H9 (cell line): ENCODE measurements at regions not wholly inside any gene's neighbourhood (a gene's known extent, or its start where the extent isn't known, plus 50 kb on each side); places are given as distances from the start of the nearest gene placed in this dataset.

Experiments
- DNase-seq: peaks from one replicate; pipeline ENCODE4 v3.0.0-alpha.2; 2017
- H2AFZ ChIP-seq: one replicate; pipeline ENCODE4 v1.6.1; 2013; ENCODE audit warnings: mild to moderate bottlenecking, low read length, control low read depth, moderate library complexity
- H2AK5ac ChIP-seq: 2 replicates; pipeline ENCODE4 v1.6.1; 2013; ENCODE audit warnings: low read length, control low read depth, mixed read lengths; ENCODE audit not compliant: insufficient read length
- H2BK120ac ChIP-seq: one replicate; pipeline ENCODE4 v1.6.1; 2013; ENCODE audit warnings: low read depth, mild to moderate bottlenecking, low read length, control low read depth, inconsistent platforms; ENCODE audit not compliant: poor library complexity, severe bottlenecking
- H2BK12ac ChIP-seq: 2 replicates; pipeline ENCODE4 v1.6.1; 2013; ENCODE audit warnings: low read length, control low read depth, mixed read lengths, low read depth; ENCODE audit not compliant: insufficient read length
- H2BK15ac ChIP-seq: 2 replicates; pipeline ENCODE4 v1.6.1; 2013; ENCODE audit warnings: low read depth, low read length, control low read depth
- H2BK20ac ChIP-seq: one replicate; pipeline ENCODE4 v1.6.1; 2013; ENCODE audit warnings: low read depth, mild to moderate bottlenecking, low read length, control low read depth, inconsistent platforms; ENCODE audit not compliant: poor library complexity, severe bottlenecking
- H2BK5ac ChIP-seq: 2 replicates; pipeline ENCODE4 v1.6.1; 2013; ENCODE audit warnings: low read length, control low read depth, mixed read lengths; ENCODE audit not compliant: insufficient read length
- H3K14ac ChIP-seq: 2 replicates; pipeline ENCODE4 v1.6.1; 2013; ENCODE audit warnings: low read length, control low read depth; ENCODE audit not compliant: insufficient read depth
- H3K18ac ChIP-seq: 2 replicates; pipeline ENCODE4 v1.6.1; 2013; ENCODE audit warnings: low read depth, mild to moderate bottlenecking, mixed read lengths, low read length, control low read depth; ENCODE audit not compliant: insufficient read length
- H3K23ac ChIP-seq: 2 replicates; pipeline ENCODE4 v1.6.1; 2013; ENCODE audit warnings: low read length, control low read depth, mixed read lengths, low read depth; ENCODE audit not compliant: insufficient read length
- H3K23me2 ChIP-seq: 2 replicates; pipeline ENCODE4 v1.6.1; 2013; ENCODE audit warnings: low read depth, mild to moderate bottlenecking, mixed read lengths, low read length, control low read depth; ENCODE audit not compliant: insufficient read length, poor library complexity, severe bottlenecking
- H3K27ac ChIP-seq: 2 replicates; pipeline ENCODE4 v1.5.1; 2013; ENCODE audit warnings: low read length, control low read depth, mixed read lengths, low read depth; ENCODE audit not compliant: insufficient read length
- H3K27me3 ChIP-seq: 2 replicates; pipeline ENCODE4 v1.6.1; 2013; ENCODE audit warnings: low read length, control low read depth, inconsistent platforms; ENCODE audit not compliant: insufficient read depth
- H3K4ac ChIP-seq: 2 replicates; pipeline ENCODE4 v1.6.1; 2013; ENCODE audit warnings: low read depth, mild to moderate bottlenecking, control low read depth, inconsistent platforms, low read length, moderate library complexity
- H3K4me1 ChIP-seq: 2 replicates; pipeline ENCODE4 v1.6.1; 2013; ENCODE audit warnings: low read length, control low read depth, inconsistent platforms; ENCODE audit not compliant: insufficient read depth
- H3K4me2 ChIP-seq: 2 replicates; pipeline ENCODE4 v1.6.1; 2013; ENCODE audit warnings: low read length, control low read depth, mixed read lengths; ENCODE audit not compliant: insufficient read length, insufficient read depth
- H3K56ac ChIP-seq: 2 replicates; pipeline ENCODE4 v1.6.1; 2013; ENCODE audit warnings: low read depth, mild to moderate bottlenecking, mixed read lengths, low read length, control low read depth; ENCODE audit not compliant: insufficient read length
- H3K79me1 ChIP-seq: 2 replicates; pipeline ENCODE4 v1.6.1; 2013; ENCODE audit warnings: low read depth, mild to moderate bottlenecking, moderate library complexity, low read length, control low read depth, inconsistent platforms; ENCODE audit not compliant: insufficient read depth, poor library complexity, severe bottlenecking
- H3K79me2 ChIP-seq: 2 replicates; pipeline ENCODE4 v1.6.1; 2013; ENCODE audit warnings: low read length, control low read depth, inconsistent platforms; ENCODE audit not compliant: insufficient read depth
- H3K9ac ChIP-seq: 2 replicates; pipeline ENCODE4 v1.6.1; 2013; ENCODE audit warnings: low read length, control low read depth, mixed read lengths; ENCODE audit not compliant: insufficient read length; ENCODE audit errors: extremely low read depth
- H3K9me3 ChIP-seq: one replicate; pipeline ENCODE4 v1.6.1; 2013; ENCODE audit warnings: low read depth, low read length, inconsistent platforms; ENCODE audit not compliant: control insufficient read depth
- H3T11ph ChIP-seq: one replicate; pipeline ENCODE4 v1.6.1; 2013; ENCODE audit warnings: mild to moderate bottlenecking, low read length, control low read depth, inconsistent platforms
- H4K20me1 ChIP-seq: one replicate; pipeline ENCODE4 v1.6.1; 2013; ENCODE audit not compliant: control insufficient read depth, insufficient read length, insufficient read depth
- H4K5ac ChIP-seq: 2 replicates; pipeline ENCODE4 v1.6.1; 2013; ENCODE audit warnings: low read depth, mild to moderate bottlenecking, mixed read lengths, low read length, control low read depth; ENCODE audit not compliant: insufficient read length
- H4K8ac ChIP-seq: replicated peaks from 2 replicates; pipeline ENCODE4 v1.6.1; 2013; ENCODE audit warnings: low read length, control low read depth, mixed read lengths, low read depth; ENCODE audit not compliant: insufficient read length
- H4K91ac ChIP-seq: 2 replicates; pipeline ENCODE4 v1.6.1; 2013; ENCODE audit warnings: low read depth, mild to moderate bottlenecking, moderate library complexity, mixed read lengths, low read length, control low read depth; ENCODE audit not compliant: insufficient read length
- H3K27ac Mint-ChIP-seq, 3 experiments: 2 replicates in 2 of 3; 3 replicates in 1 of 3; pipeline ENCODE4 v1.8.0; 2020 to 2021; ENCODE audit warnings: mixed read lengths in 3 of 3, mild to moderate bottlenecking in 1 of 3, moderate library complexity in 1 of 3
- H3K27me3 Mint-ChIP-seq: 2 replicates; pipeline ENCODE4 v1.8.0; 2021; ENCODE audit warnings: low read depth, mild to moderate bottlenecking, moderate library complexity, mixed read lengths
- H3K36me3 Mint-ChIP-seq, 3 experiments: 2 replicates in 2 of 3; 3 replicates in 1 of 3; pipeline ENCODE4 v1.8.0; 2020 to 2021; ENCODE audit warnings: low read depth in 3 of 3, mixed read lengths in 3 of 3; ENCODE audit not compliant: insufficient read depth in 1 of 3
- H3K4me1 Mint-ChIP-seq, 2 experiments: 2 replicates each; pipeline ENCODE4 v1.8.0; 2020; ENCODE audit warnings: mixed read lengths in 2 of 2
- H3K4me3 Mint-ChIP-seq, 2 experiments: 2 replicates in 1 of 2; 3 replicates in 1 of 2; pipeline ENCODE4 v1.8.0; 2020 to 2021; ENCODE audit warnings: mild to moderate bottlenecking in 2 of 2, mixed read lengths in 2 of 2, moderate library complexity in 1 of 2
- H3K9me3 Mint-ChIP-seq, 2 experiments: 2 replicates in 1 of 2; 3 replicates in 1 of 2; pipeline ENCODE4 v1.8.0; 2020; ENCODE audit warnings: mild to moderate bottlenecking in 2 of 2, mixed read lengths in 2 of 2, moderate library complexity in 1 of 2
- WGBS: extraction: QIAGEN DNeasy Blood & Tissue Kit; methylation state at CpG from one replicate; pipeline ENCODE4 v1.1.7; 2013; ENCODE audit warnings: missing lambda C conversion rate, low lambda C conversion rate, mixed read lengths; ENCODE audit not compliant: insufficient read length; ENCODE audit errors: extremely low coverage; 5-methylcytosine and 5-hydroxymethylcytosine counted together
- TF ChIP-seq, protein P1 (sequence below): fragments of 200-600 bp; sonication (generic); conservative IDR thresholded peaks from 3 replicates; pipeline ENCODE4 v1.8.0; 2021; ENCODE audit warnings: antibody characterized with exemption, mild to moderate bottlenecking

DNA sequence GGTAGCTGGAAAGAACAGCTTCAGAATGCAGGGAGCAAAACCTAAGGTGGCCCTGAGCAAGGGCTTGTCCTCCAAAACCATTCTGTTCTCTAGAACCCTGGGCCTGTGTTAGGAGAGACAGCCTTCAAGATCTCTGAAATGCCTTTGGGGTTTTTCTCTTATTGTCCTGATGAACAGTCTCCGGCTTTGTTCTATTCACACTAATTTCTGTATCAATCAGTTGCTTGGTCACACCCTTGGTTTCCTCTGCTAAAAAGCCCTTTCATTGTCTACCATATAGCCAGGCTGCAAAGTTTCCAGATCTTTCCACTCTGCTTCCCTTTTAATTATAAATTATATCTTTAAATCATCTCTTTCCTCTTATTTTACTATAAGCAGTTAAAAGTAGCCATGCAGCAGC lies 219.9 kb upstream of the ARID2 start:
- H3K27ac ChIP-seq = no peak overlapping the region

More for the DNA sequence above, 219.9 kb upstream of the ARID2 start:
- no peaks in the 10 kb centered on the region for H3K79me1 ChIP-seq
- H2BK5ac ChIP-seq = no peak overlapping the region
- H3K27me3 Mint-ChIP-seq = no peaks in the 10 kb centered on the region
- H3K27ac Mint-ChIP-seq = no peak overlapping the region
- WGBS = no CpG with 5 or more reads among the region's 1 CpG
- H3K18ac ChIP-seq = no peak overlapping the region
- H2AK5ac ChIP-seq = no peak overlapping the region
- no peaks in the 10 kb centered on the region for H3K23me2 ChIP-seq
- no peak overlapping the region for H4K91ac ChIP-seq
- no peak overlapping the region for H2BK12ac ChIP-seq
- no peaks in the 10 kb centered on the region for H3K79me2 ChIP-seq
- H4K8ac ChIP-seq = no peak overlapping the region
- no peak overlapping the region for H2AFZ ChIP-seq
- H4K20me1 ChIP-seq = no peaks in the 10 kb centered on the region
- no peaks in the 10 kb centered on the region for H3K27me3 ChIP-seq
- TF ChIP-seq, protein P1, sequence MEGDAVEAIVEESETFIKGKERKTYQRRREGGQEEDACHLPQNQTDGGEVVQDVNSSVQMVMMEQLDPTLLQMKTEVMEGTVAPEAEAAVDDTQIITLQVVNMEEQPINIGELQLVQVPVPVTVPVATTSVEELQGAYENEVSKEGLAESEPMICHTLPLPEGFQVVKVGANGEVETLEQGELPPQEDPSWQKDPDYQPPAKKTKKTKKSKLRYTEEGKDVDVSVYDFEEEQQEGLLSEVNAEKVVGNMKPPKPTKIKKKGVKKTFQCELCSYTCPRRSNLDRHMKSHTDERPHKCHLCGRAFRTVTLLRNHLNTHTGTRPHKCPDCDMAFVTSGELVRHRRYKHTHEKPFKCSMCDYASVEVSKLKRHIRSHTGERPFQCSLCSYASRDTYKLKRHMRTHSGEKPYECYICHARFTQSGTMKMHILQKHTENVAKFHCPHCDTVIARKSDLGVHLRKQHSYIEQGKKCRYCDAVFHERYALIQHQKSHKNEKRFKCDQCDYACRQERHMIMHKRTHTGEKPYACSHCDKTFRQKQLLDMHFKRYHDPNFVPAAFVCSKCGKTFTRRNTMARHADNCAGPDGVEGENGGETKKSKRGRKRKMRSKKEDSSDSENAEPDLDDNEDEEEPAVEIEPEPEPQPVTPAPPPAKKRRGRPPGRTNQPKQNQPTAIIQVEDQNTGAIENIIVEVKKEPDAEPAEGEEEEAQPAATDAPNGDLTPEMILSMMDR = no peak
- no peak overlapping the region for H3K14ac ChIP-seq
- DNase-seq = no peak
- no peaks in the 10 kb centered on the region for H3K9me3 ChIP-seq
- H3K23ac ChIP-seq = no peak overlapping the region
- no peak overlapping the region for H2BK15ac ChIP-seq
- no peak overlapping the region for H3K4me3 Mint-ChIP-seq
- H3K9me3 Mint-ChIP-seq = peaks cover 10 to 12% of the 10 kb centered on the region in 2 experiments
- no peak overlapping the region for H3K4ac ChIP-seq
- H3K36me3 Mint-ChIP-seq = peaks cover 1 to 7% (median 2%) of the 10 kb centered on the region in 3 experiments; a peak in 4 of 7 replicates
- H2BK120ac ChIP-seq = no peak overlapping the region
- no peak overlapping the region for H3K4me2 ChIP-seq
- H3K56ac ChIP-seq = no peak overlapping the region
- no peak overlapping the region for H2BK20ac ChIP-seq
- no peak overlapping the region for H3K9ac ChIP-seq
- no peak overlapping the region for H4K5ac ChIP-seq
- H3K4me1 ChIP-seq = no peaks in the 10 kb centered on the region
- H3K4me1 Mint-ChIP-seq = no peaks in the 10 kb centered on the region
- H3T11ph ChIP-seq = no peak overlapping the region
